OCI-M1 (cell line): ENCODE measurements at regions not wholly inside any gene's neighbourhood (a gene's known extent, or its start where the extent isn't known, plus 50 kb on each side); places are given as distances from the start of the nearest gene placed in this dataset.
"Not testable (repeated sequence)": the region's sequence is repeated elsewhere in the genome, so short reads cannot be mapped to it uniquely, and the experiment has no call there.

Experiments used
- DNase-seq: peaks from one replicate; lab custom pipeline; 2025; lab: John Stamatoyannopoulos, UW

GRCh38 chr15:26261413-26261812 lies 398.3 kb upstream of the ATP10A start:
- DNase-seq: no peak

GRCh38 chr15:26260517-26261133 lies 397.5 kb upstream of the ATP10A start:
- peak; percentile 24 for DNase-seq

GRCh38 chr15:26259581-26259980 lies 396.5 kb upstream of the ATP10A start:
- no peak for DNase-seq

GRCh38 chr15:26244782-26245181 lies 381.7 kb upstream of the ATP10A start:
- not testable (repeated sequence) for DNase-seq

- DNase-seq: no peak
Observed at GRCh38 chr15:26243382-26243781, 380.3 kb upstream of the ATP10A start.

- no peak for DNase-seq
Observed at GRCh38 chr15:26242565-26243071, 379.5 kb upstream of the ATP10A start.

- DNase-seq: no peak
Observed at GRCh38 chr15:26235864-26236263, 372.7 kb upstream of the ATP10A start.

GRCh38 chr15:26234976-26235767 lies 372.0 kb upstream of the ATP10A start:
- no peak for DNase-seq

GRCh38 chr15:26232691-26233090 lies 369.6 kb upstream of the ATP10A start:
- no peak for DNase-seq

- no peak for DNase-seq
Observed at GRCh38 chr15:26231096-26231495, 368.0 kb upstream of the ATP10A start.

GRCh38 chr15:26224266-26224665 lies 361.1 kb upstream of the ATP10A start:
- DNase-seq: no peak

GRCh38 chr15:26223720-26224119 lies 360.6 kb upstream of the ATP10A start:
- DNase-seq: no peak

GRCh38 chr15:26222781-26223180 lies 359.7 kb upstream of the ATP10A start:
- no peak for DNase-seq

- DNase-seq: not testable (repeated sequence)
Observed at GRCh38 chr15:26217043-26217442, 353.9 kb upstream of the ATP10A start.

- DNase-seq: no peak
Observed at GRCh38 chr15:26214290-26214689, 351.2 kb upstream of the ATP10A start.

- no peak for DNase-seq
Observed at GRCh38 chr15:26213427-26213826, 350.3 kb upstream of the ATP10A start.

- no peak for DNase-seq
Observed at GRCh38 chr15:26212109-26212508, 349.0 kb upstream of the ATP10A start.

- no peak for DNase-seq
Observed at GRCh38 chr15:26210980-26211379, 347.9 kb upstream of the ATP10A start.

- DNase-seq: no peak
Observed at GRCh38 chr15:26201177-26201858, 338.2 kb upstream of the ATP10A start.

- DNase-seq: no peak
Observed at GRCh38 chr15:26200427-26200826, 337.3 kb upstream of the ATP10A start.

- DNase-seq: no peak
Observed at GRCh38 chr15:26197719-26198118, 334.6 kb upstream of the ATP10A start.

GRCh38 chr15:26197060-26197459 lies 333.9 kb upstream of the ATP10A start:
- no peak for DNase-seq

- DNase-seq: no peak
Observed at GRCh38 chr15:26191193-26191592, 328.1 kb upstream of the ATP10A start.
